ENCODE measurements at regions not wholly inside any gene's neighbourhood (a gene's known extent, or its start where the extent isn't known, plus 50 kb on each side); places are given as distances from the start of the nearest gene placed in this dataset.

- TF ChIP-seq CTCF (IDR thresholded peaks at IDR 0.05 in 2 of 3, conservative IDR thresholded peaks at IDR 0.05 in 1 of 3; ENCODE audit: borderline replicate concordance in 1 of 3, insufficient read depth in 1 of 3, low read depth in 2 of 3, low read length in 2 of 3) (no peak), TCF7L2 (IDR thresholded peaks at IDR 0.05; ENCODE audit: borderline replicate concordance, extremely low read depth, insufficient read depth, insufficient read length) (no peak), POLR2A (IDR thresholded peaks at IDR 0.05; ENCODE audit: borderline replicate concordance, extremely low read depth, insufficient read depth, insufficient read length) (no peak), SRF (IDR thresholded peaks at IDR 0.05; ENCODE audit: low read depth) (no peak)
Observed at GRCh38 chr13:65555962-65556361, 1674.2 kb downstream of the PCDH9 start.

Data from HCT116 (cell line).